NCI-H748 treated with DMSO at 0.1 percent for 48 hours (cell line): ENCODE measurements at regions not wholly inside any gene's neighbourhood (a gene's known extent, or its start where the extent isn't known, plus 50 kb on each side); places are given as distances from the start of the nearest gene placed in this dataset.
"Not testable (repeated sequence)": the region's sequence is repeated elsewhere in the genome, so short reads cannot be mapped to it uniquely, and the experiment has no call there.

Source experiments
- DNase-seq: peaks from one replicate; lab custom pipeline; 2025; lab: John Stamatoyannopoulos, UW

DNA sequence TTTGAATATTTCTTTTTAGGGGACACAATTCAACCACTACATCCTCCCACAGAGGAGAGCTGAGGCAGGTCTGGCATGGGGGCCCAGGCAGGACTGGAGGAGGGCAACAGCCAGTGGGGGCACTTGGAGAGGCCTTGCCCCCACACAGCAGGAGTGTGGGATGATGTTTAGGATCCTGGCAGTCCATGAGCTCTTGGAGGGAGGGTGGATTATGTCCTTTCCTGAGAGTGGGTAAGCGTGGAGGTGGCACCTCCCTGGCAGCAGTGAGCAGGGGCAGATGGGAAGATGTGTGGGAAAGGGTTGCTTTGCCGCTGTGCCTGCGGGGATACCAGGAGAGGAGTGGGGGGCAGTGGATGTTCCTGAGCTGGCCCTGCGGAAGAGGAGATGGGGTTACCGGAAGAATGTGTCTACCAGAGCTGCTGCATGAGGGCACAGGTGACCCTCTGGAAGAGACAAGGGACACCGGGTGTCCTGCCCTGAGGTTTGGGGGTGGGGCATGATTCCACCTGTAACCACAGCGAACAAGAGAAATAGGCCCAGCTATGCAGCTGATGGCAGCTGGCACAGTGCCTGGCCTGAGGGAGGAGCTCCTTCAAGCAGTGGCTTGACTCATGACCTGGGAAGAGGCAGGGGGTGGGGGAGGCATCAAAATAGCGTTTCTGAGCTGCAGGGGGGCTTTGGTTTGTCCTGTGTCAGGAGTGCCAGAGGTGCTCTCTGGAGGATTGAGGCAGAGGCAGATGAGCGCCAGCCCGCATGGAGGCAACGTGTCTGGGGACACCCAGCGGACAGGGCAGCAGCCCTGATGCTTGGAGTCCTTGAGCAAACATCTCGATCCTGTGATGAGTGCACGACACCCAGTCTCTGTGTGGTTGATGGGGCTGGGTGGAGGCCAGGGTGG, 123.9 kb upstream of the TMPRSS2 start:
- DNase-seq, result no peak

DNA sequence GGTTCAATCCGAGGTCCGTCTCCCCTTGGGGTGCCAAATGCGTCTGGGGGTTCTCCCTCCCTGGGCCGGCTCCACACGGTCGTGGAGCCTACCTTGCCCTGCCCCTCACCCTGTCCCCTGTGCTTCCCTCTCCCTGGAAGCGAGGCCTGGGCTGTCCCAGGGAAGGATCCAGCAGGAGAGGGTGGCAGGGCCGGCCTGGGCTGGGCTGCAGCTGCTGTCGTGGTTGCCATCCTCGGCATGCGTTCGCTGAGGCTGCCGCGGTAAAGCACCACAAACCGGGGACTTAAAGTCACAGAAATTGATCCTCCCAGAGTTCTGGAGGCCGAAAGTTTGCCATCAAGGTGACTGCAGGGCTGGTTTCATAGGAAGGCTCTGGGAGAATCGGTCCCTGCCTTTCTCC, 123.0 kb upstream of the TMPRSS2 start:
- DNase-seq, result no peak

- no peak for DNase-seq
Observed at GRCh38 chr21:41630249-41630648, 122.3 kb upstream of the TMPRSS2 start.

GRCh38 chr21:41628256-41628655, 120.3 kb upstream of the TMPRSS2 start:
- DNase-seq, result no peak

DNA sequence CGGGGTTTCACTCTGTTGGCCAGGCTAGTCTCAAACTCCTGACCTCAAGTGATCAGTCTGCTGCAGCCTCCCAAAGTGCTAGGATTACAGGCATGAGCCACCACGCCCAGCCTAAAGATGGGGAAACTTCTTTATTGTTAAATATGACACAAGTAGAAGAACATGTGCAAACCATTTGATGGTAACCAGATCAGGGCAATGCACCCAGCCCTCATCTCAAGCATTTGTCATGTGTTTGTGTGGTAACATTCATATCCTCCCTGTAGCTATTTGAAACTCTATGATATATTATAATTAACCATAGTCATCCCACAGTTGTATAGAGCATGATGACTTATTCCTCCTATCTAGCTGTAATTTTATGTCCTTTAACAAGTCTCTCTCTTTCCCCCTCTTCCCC, 119.5 kb upstream of the TMPRSS2 start:
- DNase-seq, result no peak

GRCh38 chr21:41626021-41626420, 118.1 kb upstream of the TMPRSS2 start:
- DNase-seq, result no peak

DNA sequence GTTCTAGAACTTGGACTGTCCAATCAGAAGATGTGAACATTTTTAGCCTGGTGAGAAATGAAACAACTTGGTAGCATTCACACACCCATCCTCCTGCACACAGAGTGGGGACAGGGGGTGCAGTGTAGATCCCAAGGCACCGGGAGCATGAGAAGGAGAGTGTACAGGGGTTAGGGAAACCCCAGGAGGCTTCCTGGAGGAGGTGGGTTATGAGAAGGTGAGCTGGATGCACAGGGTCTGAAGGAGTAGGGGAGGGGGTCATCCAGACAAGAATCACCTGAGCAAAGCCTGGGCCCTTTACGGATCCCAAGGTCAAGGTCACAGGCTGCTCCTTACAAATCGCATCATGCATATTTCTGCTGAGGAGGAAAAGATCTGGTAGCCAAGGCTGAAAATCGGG, 117.5 kb upstream of the TMPRSS2 start:
- DNase-seq, result no peak

DNA sequence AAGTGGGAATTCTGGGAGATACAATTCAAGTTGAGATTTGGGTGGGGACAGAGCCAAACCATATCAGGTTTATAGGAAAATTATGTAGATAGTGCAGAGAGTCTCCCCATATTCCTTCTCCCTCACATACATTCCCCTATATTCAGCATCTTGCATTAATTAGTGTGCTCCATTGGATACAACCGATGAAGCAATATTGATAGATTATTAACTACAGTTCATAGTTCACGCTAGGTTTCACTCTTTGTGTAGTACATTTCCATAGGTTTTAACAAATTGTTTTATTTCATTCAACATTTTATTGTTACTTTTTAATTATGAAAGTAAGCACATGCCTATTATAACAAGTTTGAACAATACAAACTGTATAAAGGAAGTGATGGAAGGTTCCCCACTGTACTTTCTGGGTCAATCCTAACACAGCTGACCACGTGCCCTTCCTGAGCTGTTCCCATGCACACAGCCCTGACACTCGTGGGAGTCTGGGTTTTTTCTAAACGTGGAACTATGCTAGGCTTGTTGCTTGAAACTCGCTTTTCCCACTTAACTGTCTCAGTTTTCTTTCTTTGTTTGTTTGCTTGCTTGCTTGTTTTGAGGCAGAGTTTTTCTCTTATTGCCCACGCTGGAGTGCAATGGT, 116.8 kb upstream of the TMPRSS2 start:
- DNase-seq, result no peak

DNA sequence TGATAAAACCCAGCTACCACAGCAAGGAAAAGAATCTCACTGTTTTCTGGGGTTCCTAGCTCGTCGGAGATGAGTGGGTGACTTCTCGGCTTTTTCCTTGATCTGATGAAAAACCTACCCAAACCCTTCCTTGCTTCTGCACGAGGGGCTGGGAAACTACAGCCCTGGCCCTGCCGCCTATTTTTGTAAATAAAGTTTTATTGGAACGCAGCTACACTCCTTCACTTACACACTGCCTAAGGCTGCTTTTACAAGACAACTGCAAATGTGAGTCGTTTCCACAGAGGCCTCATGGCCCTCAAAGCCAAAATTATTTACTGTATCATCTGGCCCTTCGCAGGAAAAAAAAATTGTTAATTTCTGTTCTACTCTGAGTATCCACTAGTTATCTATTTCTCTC, 116.0 kb upstream of the TMPRSS2 start:
- no peak for DNase-seq

DNA sequence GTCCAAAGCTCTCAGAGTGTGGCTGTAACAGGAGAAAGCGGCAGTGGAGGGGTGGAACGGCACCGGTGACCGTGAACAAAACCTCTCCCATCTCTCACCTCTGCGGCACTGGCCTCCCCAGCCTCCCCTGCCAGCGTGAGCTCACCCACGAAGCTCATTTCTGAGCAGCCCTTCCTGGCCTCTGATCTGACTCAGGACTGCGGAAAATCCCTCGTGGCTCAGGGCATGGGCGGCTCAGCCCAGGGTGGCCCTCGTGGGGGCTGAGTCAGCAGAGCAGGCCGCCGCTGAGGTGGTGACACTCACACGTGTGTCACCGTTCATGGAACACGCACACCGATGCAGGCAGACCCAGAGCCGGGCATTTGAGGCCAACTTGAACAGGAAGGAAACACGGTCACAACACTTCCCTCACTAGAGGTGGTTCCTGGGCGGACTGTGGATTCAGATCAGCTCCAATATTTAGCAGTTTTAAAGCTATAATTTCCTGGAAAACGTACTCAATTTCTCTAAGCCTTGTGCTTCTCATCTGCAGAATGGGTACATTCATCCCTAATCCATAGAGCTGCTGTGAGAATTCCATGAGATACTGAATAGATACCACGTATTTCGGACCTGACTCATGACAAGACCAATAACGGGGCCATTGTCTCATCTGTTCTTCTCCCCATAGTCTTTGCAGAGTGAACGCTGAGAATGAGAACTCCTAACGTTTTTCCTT, 115.0 kb upstream of the TMPRSS2 start:
- DNase-seq, result no peak

DNA sequence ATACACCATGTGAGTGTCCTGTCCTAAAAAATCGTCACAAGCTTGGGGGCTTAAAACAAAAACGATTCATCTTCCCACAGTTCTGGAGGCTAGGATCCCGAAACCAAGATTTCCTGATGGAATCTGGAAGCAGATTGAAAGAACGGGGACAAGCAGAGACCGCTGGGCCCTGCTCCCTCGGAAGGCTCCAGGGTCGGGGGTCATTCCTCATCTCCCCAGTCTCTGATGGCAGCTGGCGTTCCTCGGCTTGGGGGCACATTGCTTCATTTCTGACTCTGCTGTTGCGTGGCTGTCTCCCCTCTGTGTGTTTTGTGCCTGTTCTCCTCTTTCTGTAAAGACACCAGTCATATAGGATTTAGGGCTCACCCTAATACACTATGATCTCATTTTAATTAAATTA, 114.2 kb upstream of the TMPRSS2 start:
- DNase-seq, result no peak

- no peak for DNase-seq
Observed at GRCh38 chr21:41621513-41621912, 113.6 kb upstream of the TMPRSS2 start.

DNA sequence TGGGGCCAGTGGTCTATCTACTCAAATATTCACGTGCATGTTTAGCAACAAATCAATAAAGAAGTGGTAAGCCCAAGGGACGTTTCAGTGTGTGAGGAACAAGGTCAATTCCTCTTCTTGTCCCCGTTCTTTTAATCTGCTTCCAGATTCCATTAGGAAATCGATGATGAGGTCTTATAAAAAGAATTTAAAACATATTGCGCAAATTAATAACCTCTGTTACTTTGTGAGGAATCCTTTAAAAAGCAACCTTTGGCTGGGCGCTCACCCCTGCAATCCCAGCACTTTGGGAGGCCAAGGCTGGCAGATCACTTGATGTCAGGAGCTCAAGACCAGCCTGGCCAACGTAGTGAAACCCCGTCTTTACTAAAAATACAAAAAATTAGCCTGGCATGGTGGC, 113.0 kb upstream of the TMPRSS2 start:
- DNase-seq, result no peak

DNA sequence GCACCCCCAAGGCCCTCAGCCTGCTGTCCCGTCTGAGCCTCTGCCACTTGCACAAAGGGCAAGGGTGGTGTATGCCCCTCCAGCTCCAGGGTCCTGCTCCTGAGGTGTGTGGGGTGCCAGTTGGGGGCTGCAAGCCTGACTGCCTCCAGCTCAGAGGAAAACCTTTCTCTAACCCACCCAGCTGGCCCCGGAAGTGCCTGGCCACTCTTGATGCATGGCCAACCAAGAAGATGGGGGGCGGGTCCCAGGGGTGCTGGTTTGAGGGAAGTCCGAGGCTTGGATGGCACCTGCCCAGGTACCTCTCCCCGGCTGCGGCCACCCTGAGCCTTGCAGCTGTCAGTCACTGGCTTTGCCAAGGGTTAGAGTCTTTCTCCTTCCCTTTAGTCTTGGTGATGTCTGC, 112.6 kb upstream of the TMPRSS2 start:
- no peak for DNase-seq

GRCh38 chr21:41616031-41616591, 108.2 kb upstream of the TMPRSS2 start:
- DNase-seq, result no peak

DNA sequence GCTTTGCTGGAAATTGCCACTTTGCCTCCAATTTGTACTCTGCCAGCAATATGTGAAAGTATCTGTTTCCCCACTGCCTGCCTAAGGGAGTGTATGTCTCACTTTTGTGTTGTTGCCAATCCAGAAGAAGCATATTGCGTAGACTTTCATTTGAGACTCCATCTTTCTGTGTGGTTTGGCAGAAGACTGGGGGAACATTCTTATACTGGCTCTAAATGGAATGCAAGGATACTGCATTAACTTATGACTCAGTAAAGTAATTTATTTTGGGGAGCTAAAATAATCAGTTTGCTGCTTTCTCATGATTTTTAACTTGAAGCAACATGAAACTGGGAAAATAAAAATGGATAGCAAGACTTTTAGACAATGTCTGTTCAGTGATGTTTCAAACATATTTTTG, 107.7 kb upstream of the TMPRSS2 start:
- no peak for DNase-seq

DNA sequence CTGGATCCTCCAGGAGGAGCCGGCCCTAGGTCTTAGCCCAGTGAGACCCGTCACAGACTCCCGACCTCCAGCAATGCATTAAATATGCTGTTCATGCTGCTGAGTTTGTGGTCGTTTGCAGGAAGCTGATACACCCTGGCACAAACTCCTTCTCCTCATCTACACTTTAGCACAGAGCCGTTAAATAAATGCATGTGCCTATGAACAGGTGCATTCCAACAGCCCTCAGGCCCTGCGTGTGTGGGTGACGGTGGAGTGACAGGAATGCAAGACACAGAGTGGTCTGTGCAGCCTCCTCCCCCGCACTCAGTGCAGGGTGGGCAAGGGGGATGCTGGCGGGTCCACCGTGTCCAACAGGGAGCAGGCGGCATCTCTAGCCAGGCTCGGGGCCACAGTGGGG, 106.6 kb upstream of the TMPRSS2 start:
- DNase-seq, result no peak

DNA sequence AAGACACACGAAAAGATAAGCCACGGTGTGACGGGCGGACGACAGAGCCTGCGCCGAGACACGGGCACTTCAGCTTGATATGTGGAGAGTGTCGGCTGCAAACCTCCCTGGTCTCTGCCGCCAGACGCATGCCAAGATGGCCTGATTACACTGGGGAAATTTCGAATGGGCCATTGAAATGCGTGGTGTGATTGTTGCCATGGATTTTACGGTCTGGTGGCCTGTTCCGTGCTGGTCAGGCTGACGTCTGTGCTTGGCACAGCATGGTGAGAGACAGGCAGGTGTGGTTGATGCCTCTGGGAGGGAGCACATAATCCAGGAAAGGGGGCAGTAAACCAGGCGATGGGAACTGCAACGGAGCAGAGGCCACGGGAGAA, 105.6 kb upstream of the TMPRSS2 start:
- DNase-seq, result no peak

- peak; percentile 24 for DNase-seq
Observed at GRCh38 chr21:41612674-41613532, 104.9 kb upstream of the TMPRSS2 start.

- DNase-seq, result peak; percentile 19
Observed at GRCh38 chr21:41611966-41612606, 104.1 kb upstream of the TMPRSS2 start.

DNA sequence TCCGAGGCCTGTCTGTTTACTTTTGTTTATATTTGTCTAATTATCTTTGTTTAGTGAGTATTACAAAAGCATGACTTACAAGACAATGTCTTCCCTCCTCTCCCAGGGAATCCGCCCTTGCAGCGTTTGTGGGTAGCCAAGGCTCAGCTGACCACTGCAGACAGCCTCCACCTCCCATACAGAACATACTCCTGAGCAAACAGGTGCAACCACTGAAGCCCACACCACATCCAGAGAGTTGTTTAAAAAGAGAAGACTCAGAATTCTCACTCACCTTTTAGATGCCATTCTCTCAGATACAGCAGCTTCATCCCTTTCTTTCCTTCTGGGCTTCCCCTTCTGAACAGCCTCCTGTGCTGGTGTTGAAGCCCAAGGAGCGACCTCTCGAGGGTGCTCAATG, 103.5 kb upstream of the TMPRSS2 start:
- DNase-seq, result no peak

- DNase-seq, result not testable (repeated sequence)
Observed at GRCh38 chr21:41610840-41611115, 102.8 kb upstream of the TMPRSS2 start.
